ENCODE measurements at regions not wholly inside any gene's neighbourhood (a gene's known extent, or its start where the extent isn't known, plus 50 kb on each side); places are given as distances from the start of the nearest gene placed in this dataset.

DNA sequence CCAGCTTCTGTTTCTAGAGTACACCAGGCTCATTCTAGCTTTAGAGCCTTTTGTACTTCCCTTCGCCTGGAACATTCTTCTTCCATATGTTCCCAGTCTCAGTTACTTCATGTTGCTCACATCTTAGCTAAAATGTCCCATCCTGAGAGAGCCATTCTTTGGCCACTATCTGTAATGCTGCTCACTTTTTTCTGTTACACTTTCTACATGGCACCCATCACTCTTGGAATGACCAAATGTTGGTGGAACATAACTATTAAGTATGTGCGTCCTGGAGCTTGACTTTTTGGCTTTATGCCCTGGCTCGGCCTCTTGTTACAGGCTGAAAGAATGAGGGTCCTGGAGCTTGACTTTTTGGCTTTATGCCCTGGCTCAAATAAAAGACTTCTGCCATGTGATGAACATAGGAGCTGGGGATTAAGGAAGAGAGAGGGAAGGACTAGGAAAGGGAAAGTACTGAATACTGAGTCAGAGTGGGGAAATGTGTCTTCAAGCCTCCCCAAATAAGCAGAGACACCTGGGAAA, 442.9 kb upstream of the ATP2B1 start:
- DNase-seq (ENCODE audit: low read depth, low spot score) = no peak

DNA sequence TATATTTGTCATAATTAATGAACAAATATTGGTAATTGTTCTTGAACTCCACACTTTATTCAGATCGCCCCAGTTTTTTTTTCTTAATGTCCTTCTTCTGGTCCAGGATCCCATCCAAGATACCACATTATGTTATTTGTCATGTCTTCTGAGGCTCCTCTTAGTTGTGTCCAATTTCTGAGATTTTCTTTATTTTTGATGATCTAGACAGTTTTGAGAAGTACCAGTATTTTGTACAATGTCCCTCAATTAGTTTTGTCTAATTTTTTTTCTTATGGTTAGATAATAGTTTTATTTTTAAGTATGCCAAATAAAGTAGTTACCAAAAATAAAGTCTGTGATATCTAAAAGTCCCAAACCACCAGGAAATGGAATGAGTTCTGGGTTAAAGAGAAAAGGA, 440.8 kb upstream of the ATP2B1 start:
- DNase-seq (ENCODE audit: low read depth, low spot score) = no peak

DNA sequence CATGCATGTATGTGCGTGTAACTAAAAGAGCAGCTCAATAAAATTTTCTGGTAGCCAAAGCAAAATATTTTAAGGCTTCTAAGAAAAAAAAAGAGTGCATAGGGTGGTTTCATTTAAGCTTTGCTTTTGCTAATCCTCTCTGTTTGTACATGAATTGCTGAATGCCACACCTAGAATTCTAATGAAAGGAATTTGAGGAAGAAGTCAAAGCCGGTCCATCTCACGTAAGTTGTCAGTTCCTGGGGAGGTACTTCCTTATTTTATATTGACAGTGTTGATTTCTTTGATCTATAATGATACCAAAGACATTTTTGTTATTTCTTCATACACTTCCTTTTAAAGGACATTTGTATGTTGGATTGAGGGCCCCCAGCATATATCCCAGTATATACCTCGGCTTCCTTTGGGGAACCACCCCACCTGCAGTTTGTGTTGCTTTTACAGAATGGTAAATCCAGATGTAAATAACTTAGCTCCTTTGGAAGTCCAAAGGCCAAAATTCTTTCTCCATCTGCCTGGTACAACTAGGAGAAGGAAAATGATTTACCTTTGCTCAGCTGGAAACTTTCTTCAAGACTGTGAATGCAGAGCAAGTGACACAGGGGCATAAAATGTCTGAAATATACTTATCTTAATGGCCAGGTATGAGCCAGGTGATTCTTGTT, 420.9 kb upstream of the ATP2B1 start:
- DNase-seq (ENCODE audit: low read depth, low spot score) = no peak

DNA sequence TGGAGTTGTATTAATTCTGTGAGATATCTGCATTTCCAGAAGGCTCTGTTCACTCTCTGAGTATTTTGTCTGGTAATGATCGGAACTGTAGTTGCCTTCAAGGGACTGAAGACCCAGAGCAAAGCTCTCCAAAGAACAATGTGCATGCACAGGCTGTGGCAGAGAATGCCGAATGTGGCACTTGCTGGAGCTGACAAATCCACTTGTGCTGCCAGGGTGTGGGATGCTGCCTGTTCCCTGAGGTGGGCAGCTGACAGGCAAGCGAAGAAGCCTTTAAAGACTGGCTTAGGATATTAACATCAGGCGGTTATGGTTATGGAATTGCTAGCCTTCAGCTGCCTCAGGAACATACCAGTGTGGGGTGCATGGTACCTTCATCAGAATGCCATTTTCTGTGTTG, 419.9 kb upstream of the ATP2B1 start:
- DNase-seq (ENCODE audit: low read depth, low spot score) = no peak

DNA sequence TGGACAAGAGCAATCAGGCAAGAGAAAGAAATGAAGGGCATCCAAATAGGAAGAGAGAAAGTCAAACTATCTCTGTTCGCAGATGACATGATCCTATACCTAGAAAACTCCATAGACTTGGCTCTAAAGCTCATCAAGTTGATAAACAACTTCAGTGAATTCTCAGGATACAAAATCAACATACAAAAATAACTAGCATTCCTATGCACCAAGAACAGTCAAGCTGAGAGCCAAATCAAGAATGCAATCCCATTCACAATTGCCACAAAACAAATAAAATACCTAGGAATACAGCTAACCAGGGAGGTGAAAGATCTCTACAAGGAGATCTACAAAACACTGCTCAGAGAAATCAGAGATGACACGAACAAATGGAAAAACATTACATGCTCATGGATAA, 417.5 kb upstream of the ATP2B1 start:
- DNase-seq (ENCODE audit: low read depth, low spot score) = no peak

DNA sequence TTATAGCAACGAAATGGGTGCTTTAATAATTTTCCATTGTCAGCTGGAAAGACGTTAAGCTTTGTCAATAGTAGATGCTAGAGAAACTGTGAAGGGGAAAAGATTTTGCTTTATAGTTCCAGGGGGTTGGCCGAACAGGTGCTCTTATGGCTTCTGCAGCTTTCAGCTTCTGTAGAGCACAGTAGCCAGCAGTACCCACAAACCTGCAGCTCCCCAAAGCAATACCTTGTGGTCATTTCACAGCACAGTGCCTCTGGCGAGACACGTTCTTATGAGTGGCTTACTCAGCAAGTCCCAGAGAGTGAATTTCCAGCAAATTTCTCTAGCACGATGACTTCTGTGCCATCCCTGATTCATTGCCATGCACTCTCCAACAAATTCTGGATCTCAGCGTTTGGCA, 416.3 kb upstream of the ATP2B1 start:
- DNase-seq (ENCODE audit: low read depth, low spot score) = no peak

DNA sequence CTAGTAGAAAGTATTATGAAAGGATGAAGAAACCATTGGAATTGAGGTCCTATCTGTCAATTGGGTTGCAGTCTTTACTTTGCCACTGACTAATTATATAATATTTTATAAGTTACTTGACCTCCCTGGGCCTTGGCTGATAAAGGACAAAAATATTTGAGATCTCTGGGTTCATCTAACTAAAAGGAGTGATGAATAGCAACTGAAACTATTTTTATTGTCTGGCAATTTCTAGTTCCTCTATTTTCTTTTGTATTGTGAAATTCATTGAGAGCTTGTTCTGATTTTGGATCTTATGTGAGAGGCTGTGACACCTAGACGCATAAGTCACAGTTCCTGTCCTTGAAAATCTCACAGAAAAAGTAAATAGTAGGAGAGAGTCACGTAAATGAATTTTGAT, 415.7 kb upstream of the ATP2B1 start:
- no peak for DNase-seq (ENCODE audit: low read depth, low spot score)

DNA sequence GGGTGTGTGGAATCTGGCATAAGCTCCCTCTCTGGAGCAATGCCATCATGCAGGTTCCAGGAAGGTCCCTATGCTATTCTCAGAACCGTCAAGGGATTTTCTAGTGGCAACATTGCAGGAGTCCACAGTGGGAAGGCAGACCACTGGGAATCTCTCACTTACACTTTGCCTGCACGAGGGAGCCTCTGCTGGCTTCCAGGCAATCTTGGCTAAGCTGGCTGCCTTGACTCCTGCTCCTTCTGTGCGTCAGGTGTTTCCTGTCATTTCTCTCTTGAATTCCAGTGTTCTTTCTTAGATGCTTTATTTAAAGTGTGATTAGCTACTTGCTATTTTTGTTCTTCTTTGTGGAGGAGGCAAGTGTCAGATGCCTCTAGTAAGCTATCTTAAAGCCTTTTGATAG, 414.0 kb upstream of the ATP2B1 start:
- no peak for DNase-seq (ENCODE audit: low read depth, low spot score)

DNA sequence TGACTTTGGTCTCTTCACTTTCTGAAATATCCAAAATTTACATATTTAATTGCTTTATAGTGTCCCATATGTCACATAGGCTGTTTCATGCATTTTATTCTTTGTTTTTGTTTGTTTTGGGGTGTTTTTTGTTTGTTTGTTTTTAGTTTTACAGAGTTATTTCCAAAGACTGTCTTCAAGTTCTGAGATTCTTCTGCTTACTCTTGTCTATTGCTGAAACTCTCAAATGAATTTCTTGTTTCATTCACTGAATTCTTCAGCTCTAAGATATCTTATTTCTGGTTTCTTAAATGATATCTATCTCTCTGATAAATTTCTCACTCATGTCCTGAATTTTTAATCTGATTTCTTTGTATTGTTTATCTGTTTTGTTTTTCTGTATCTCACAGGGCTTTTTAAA, 412.0 kb upstream of the ATP2B1 start:
- DNase-seq (ENCODE audit: low read depth, low spot score) = no peak

DNA sequence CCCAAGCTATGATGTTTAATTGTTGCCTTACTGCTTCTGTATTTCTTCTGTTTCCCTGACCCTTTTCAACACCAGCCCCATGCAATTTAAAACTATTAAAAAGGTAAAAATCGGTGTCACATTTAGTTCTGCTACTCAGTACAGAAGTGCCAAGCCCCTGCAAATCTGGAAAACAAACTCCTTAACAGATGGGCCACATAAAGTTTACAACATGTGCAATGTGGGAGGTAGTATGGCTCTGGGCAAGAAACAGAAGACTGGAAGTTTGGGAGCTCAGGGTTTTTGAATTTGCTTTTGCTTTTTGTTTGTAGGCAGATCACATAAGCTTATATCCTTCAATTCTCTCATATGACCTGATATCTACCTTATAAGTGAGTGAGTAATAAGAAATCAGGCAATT, 404.0 kb upstream of the ATP2B1 start:
- DNase-seq (ENCODE audit: low read depth, low spot score) = no peak

DNA sequence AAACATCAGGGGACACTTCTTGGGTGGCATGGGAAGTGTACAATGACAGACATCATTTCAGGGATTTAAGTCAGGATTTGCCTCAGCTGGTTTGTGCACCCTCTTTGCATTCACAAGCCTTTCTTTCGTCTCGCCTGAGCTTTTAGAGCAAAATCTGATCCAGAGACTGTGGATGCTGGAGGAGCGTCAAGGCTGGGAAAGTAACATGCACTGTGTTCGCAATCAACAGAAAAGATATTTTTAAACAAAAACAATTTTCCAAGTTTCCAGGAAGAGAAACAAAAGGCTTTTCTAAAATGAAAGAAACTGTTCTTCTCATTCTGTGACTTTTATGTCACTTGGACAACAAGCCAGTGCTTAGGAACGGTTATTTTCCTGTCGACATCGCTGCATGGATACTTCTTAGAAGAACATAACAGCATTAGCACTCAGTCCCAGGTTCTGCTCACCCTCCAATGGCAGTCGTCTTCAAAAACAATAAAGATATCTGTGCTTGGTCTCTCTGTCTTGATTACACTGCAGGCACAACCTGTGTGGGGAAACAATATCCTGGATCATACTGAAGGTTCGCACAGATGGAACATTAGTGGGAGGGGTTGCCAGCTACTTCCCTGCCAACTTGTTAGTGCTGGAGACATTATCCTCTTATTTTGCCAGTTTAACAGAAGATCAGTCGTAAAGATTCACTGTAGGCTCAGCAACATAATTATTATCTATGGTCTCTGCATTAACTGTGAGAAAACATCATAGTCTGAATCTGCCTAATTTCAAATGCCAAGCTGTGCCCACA, 403.3 kb upstream of the ATP2B1 start:
- no peak for DNase-seq (ENCODE audit: low read depth, low spot score)

DNA sequence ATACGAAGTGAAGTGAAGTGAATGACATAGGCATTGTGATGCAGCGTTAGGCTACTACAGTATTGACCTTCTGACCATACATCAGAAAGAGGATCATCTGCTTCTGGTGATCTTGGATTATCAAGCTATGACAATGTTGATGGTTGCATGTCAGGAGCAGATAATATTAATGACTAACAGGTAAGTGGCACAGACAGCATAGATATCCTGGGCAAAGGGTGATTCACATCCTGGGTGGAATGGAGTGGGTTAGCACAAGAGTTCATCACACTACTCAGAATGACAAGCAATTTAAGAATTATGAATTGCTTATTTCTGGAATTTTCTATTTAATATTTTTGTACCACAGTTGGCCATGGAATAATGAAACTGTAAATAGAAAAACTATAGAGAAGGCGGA, 397.9 kb upstream of the ATP2B1 start:
- no peak for DNase-seq (ENCODE audit: low read depth, low spot score)

DNA sequence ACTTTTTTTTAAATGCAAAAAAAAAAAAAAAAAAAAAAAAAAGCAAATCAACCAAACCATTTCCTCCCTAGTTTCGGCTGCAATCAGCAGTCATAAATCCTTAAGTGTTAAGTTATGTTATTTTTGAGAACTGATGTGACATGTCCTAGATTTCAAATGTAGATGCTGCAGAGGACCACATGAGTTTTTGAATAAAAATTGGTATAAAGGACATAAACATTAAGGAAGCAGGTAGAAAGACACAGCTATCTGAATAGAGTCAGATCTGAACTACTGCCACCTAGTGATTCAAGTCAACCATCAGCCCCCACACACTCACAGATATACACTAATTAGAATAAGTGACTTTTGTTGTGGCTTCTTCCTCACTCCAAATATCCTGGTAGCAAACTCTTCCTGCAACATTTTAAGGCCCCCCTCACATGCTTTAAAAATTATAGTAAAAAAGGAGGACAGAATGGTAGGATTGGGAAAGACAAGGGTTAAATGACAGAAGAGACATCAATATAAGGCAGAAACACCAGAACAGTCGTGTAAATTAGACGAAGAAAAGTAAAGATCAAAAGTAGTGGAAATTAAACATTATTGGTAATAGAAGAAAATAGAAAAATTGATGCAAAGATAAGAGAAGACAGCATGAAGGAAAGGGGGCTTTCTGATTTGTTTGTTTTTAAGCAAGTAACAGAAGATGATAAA, 394.5 kb upstream of the ATP2B1 start:
- DNase-seq (ENCODE audit: low read depth, low spot score) = no peak

DNA sequence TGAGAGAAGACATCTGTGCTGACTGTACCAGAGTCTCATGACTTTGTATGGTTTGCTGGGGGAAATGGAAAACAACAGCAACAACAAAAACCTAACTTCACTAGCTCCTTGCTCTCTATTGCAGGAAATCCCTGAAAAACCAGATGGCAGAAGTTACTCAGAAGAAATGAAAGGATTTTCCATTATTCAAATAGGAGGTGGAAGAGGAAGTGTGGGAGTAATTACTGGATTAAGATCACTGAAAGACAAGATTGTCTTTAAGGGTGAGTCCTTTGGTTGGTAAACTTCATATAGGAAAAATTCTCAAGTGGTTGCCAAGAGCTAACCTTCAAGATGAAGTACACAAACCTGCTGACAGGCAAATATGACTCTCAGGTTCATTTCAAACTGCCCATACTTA, 391.9 kb upstream of the ATP2B1 start:
- DNase-seq (ENCODE audit: low read depth, low spot score) = no peak

DNA sequence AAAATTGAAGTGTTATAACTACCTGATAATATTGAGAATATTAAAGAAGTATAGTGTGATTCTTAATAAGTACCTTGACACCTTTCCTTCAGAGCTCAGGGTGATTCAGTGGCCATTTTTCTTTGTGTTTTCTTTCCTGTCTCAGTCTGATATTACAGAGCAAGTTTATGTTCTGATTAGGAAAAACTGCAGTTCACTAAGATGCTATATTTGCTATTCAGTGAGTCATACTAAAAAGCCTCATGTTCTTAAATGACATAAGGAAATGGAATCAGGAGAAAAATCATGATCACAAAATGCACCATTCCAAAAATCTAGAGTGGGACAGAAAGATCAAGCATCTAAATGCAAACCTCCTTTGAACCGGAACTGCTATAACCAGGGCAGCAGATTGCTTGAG, 390.6 kb upstream of the ATP2B1 start:
- DNase-seq (ENCODE audit: low read depth, low spot score) = no peak

DNA sequence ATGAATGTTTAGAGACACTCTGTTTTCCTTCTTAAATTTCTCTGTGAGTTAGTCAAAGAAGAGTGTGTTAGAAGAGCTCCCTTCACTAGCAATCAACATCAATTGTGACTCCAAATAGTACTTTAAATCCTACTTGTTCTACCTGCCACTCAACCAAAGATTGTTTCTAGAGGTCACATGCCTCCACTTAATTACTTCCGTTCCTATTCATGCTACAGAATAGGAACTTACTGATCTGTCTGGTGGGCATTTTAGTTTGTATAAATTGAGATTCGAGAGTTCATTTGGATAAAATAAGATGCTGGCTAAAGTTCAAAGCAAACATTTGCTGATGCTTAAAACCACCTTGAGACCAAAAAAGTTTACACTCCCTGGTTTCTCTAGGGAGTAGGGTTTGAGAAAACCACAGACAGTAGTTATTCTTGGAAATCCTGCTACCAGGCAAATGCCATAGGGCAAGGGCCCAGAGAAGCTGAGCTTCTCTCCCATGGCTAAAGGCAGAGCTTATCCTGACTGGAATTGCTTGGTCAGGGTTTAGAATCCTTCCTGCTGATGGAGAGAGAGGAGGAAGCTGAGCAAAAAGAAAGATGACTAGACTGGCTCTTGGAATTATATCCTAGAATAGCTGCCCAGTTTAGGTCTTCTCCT, 389.6 kb upstream of the ATP2B1 start:
- DNase-seq (ENCODE audit: low read depth, low spot score) = peak; percentile 28

DNA sequence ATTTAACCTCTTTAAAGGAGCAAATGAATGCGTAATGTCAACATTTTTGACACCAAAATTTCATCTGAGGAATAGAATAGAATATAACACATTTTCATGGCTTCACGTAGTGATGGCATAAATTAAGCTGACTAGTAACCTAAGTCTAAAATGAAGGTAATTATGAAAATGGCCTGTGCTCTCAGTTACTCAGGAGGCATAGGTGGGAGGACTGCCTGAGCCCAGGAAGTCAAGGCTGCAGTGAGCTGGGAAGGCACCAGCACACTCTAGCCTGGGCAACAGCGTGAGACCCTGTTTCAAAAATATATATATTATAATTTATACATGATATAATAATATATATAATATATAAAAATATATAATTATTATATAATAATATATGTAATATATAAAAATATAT, 383.2 kb upstream of the ATP2B1 start:
- no peak for DNase-seq (ENCODE audit: low read depth, low spot score)

DNA sequence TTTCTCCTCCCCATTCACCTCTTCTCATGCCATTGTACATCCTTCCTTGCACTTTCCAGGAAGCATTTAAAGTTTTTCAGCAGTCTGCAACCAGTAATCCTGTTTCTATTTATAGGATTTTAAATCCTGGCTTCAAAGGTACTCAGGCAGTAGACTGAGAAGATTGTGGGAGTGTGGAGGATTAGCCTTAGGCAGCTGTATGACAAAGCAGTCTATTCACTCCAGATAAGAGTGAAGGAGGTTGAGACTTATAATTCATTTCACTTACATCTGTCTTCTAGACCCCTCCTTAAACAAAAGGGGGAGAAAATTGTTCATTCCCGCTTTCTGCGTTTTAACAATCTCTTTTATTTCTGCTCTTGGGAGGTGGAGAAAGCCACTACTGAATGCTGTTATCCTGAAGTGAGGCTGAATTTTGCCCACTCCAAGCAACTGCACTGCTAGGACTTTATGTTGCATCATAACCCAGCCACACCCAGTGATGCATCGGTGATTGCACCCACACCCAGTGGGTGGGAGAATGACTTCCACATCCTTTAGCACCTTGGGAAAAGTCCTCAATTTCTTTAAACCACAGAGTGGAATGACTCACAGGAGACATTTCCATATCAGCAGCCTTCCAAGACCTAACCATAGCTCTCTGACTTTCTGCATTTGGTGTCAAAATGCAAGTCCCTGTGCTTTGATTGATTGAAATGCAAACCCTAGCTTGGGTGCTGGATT, 382.5 kb upstream of the ATP2B1 start:
- DNase-seq (ENCODE audit: low read depth, low spot score) = peak; percentile 9

DNA sequence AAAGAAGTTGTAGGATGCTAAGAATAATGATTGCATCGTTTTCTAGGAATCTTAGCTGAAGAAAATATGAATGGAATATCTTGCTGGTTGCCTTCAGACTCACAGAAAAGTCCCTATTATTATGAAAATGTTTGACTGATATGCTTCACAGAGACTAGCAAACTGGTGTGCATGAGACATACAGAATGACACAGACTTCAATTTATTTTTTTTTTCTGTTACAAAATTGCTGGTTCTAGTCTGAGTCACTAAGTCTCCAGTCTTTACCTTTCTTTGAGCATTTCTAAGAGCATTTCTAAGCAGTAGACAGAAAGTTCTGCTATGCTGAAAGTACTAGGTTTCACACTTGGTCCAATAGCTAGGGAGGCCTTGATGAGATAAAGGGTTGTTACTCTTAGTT, 377.6 kb upstream of the ATP2B1 start:
- DNase-seq (ENCODE audit: low read depth, low spot score) = no peak

DNA sequence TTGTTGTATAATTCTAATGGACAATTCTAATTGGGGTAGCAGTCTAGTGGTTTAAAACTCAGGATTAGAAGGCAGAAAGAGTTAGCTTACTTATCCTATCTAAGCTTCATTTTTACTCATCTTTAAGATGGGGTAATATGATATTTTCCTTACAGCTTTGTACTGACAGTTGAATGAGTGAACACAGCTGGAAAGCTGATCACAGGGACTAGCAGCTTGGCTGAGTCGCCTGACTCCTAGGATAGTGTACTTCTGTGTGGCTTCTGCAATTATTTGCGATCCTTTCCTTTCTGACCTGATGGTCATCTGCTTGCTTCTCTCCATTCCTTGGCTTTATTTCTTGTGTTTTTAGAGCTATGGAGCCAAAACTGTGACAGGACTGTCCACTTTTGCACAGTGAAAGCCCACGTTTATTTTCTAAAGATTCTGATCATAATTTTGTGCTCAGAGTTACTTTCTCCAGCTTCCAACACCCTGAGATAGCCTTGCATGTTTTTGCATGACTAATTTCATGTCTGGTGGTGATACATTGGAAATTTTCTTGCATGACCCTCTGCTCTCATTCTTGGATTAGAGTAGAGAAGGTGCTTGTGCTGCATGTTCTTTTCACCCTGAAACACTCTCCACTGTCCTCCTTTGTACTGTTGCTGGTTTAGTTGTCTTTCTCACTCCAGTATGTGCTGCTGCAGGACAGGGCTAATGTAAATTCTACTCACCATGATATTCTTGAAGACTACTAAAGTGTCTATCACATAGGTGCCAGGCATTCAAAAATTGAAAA, 377.0 kb upstream of the ATP2B1 start:
- DNase-seq (ENCODE audit: low read depth, low spot score) = no peak

DNA sequence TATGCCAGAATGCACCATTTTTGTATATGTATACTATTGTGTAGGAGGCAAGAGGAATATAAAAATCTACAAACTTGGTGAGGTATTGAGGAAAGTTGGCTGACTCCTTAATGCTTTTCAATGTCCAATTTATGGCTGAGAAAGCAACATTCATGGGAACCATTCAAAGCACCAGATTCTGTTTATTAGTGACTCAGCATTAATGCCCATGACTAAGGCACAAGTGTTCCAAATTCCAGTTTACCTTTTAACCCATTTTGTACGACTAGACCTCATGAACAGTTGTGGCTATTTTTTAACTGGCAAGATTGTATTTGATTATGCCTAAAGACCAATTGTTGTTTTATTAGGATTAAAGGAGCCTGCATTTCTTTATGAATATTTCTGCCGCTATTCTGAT, 375.4 kb upstream of the ATP2B1 start:
- no peak for DNase-seq (ENCODE audit: low read depth, low spot score)

Data from smooth muscle cell of the brain vasculature (primary cell).